ENCODE measurements at regions not wholly inside any gene's neighbourhood (a gene's known extent, or its start where the extent isn't known, plus 50 kb on each side); places are given as distances from the start of the nearest gene placed in this dataset.

DNA sequence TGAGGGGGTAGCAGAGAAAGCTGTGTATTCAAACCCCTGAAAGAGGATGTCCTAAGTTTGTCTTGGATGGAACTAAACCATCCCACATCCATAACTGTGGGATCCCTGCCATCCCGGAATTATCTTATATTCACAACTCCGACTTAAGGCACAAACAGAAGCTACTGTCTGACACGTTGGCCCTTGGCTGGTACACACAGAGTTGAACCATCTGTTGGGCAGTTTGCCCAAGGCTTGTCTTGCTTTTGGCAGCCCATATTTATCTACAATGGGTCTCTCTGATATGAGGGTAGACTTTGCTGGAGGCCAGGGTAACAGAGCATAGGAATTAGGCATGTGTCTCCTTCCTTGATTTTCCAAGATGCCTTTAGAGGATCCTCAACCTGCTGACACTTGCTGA lies 116.6 kb upstream of the PROKR2 start:
- no peak overlapping the region for H3K4me3 ChIP-seq (ENCODE audit: control insufficient read depth, low read depth, low read length)
- DNase-seq (ENCODE audit: low read depth): no peak
- TF ChIP-seq, protein P1, sequence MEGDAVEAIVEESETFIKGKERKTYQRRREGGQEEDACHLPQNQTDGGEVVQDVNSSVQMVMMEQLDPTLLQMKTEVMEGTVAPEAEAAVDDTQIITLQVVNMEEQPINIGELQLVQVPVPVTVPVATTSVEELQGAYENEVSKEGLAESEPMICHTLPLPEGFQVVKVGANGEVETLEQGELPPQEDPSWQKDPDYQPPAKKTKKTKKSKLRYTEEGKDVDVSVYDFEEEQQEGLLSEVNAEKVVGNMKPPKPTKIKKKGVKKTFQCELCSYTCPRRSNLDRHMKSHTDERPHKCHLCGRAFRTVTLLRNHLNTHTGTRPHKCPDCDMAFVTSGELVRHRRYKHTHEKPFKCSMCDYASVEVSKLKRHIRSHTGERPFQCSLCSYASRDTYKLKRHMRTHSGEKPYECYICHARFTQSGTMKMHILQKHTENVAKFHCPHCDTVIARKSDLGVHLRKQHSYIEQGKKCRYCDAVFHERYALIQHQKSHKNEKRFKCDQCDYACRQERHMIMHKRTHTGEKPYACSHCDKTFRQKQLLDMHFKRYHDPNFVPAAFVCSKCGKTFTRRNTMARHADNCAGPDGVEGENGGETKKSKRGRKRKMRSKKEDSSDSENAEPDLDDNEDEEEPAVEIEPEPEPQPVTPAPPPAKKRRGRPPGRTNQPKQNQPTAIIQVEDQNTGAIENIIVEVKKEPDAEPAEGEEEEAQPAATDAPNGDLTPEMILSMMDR (conservative IDR thresholded peaks at IDR 0.05; ENCODE audit: control insufficient read depth, insufficient read depth, low read depth, low read length): no peak

DNA sequence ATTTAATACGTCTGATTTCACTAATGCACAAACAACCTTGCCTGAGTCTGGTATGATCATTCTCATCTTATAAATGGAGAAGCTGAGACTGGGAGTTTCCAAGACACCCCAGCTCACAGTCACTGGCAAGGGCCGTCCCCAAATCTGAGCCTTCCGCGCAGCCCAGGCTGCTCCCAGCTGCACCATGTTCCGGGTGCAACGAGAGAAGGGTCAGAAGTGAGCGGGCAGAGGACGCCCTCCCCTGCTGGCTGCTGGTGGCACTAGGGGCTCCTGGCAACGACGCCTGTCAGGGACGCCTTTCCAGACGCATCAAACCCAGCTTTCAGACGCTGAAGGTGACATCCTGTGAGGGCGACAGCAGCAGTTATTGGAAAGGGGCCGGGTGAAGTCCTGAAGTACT lies 115.3 kb upstream of the PROKR2 start:
- no peak for DNase-seq (ENCODE audit: low read depth)
- TF ChIP-seq, protein P1 (conservative IDR thresholded peaks at IDR 0.05; ENCODE audit: control insufficient read depth, insufficient read depth, low read depth, low read length): no peak
- no peak overlapping the region for H3K4me3 ChIP-seq (ENCODE audit: control insufficient read depth, low read depth, low read length)

DNA sequence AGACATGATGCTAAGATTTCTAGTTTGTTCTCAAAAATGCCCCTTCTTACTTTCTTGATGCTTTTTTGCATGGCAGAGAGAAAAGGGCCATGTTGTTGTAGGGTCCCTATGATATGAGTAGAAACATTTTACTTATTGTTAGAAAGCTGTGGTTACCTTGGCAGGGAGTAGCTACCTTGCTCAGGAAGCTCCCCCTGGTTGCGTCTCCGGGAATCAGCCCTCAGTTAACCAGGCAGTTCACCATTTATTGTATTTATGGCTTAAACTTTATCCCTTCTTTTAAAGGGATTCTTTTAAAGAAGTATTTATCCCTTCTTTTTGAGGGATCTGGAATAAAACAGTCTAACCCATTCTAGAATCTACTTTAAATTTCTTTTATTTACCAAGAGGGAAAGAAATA lies 113.9 kb upstream of the PROKR2 start:
- no peak for DNase-seq (ENCODE audit: low read depth)
- H3K4me3 ChIP-seq (ENCODE audit: control insufficient read depth, low read depth, low read length): no peak overlapping the region
- TF ChIP-seq, protein P1 (conservative IDR thresholded peaks at IDR 0.05; ENCODE audit: control insufficient read depth, insufficient read depth, low read depth, low read length): no peak

DNA sequence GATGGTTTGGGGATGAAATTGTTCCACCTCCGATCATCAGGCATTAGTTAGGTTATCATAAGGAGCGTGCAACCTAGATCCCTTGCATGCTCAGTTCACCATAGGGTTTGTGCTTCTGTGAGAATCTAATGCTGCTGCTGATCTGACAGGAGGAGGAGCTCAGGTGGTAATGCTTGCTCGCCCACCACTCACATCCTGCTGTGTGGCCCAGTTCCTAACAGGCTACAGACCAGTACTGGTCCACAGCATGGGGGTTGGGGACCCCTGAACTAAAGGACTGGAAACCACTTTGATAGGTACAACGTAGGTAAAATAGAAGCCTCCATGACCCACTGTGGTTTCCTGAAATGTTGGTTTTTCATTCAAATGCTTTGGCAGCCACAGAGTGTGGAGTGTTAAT lies 109.3 kb upstream of the PROKR2 start:
- TF ChIP-seq, protein P1 (conservative IDR thresholded peaks at IDR 0.05; ENCODE audit: control insufficient read depth, insufficient read depth, low read depth, low read length): no peak
- DNase-seq (ENCODE audit: low read depth): no peak
- no peak overlapping the region for H3K4me3 ChIP-seq (ENCODE audit: control insufficient read depth, low read depth, low read length)

DNA sequence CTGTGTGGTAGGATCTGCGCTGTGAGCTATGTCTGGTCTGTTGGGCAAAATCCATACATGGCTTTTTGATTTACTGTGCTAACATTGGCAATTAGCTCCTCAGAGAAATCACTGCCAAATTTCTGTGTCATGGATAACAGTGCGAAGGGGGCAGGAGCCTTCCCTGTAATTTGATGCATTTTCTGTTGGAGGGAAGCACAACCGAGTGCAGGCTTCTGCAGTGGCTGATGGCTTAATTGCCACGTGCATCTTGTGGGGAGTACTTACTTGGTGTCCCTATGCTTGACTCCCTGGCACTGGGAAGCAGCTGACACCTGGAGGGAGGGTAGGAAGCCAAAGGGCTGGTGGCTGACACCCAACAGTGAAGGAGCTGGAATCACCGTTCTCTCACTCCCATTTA lies 99.3 kb upstream of the PROKR2 start:
- no peak for DNase-seq (ENCODE audit: low read depth)
- no peak overlapping the region for H3K4me3 ChIP-seq (ENCODE audit: control insufficient read depth, low read depth, low read length)
- TF ChIP-seq, protein P1 (conservative IDR thresholded peaks at IDR 0.05; ENCODE audit: control insufficient read depth, insufficient read depth, low read depth, low read length): no peak

DNA sequence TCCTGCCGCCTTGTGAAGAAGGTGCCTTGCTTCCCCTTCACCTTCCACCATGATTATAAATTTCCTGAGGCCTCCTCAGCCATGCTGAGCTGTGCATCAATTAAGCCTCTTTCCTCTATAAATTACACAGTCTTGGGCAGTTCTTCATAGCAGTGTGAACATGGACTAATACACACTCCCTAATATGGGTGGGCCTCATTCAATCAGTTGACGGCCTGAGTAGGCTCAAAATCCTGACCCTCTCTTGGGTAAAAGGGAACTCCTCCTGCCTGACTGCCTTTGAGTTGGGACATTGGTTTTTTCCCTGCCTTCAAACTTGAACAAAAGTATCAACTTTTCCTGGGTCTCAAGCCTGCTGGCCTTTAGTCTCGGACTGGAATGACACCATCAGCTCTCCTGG lies 96.6 kb upstream of the PROKR2 start:
- H3K4me3 ChIP-seq (ENCODE audit: control insufficient read depth, low read depth, low read length): no peak overlapping the region

More for the DNA sequence above, 96.6 kb upstream of the PROKR2 start:
- TF ChIP-seq, protein P1 (conservative IDR thresholded peaks at IDR 0.05; ENCODE audit: control insufficient read depth, insufficient read depth, low read depth, low read length): no peak
- no peak for DNase-seq (ENCODE audit: low read depth)
